K562 (cell line): ENCODE measurements at regions not wholly inside any gene's neighbourhood (a gene's known extent, or its start where the extent isn't known, plus 50 kb on each side); places are given as distances from the start of the nearest gene placed in this dataset.

Experiments
- ELK3 ChIP-seq: fragments of 450-650 bp; formaldehyde crosslinking; IDR thresholded peaks from 2 replicates; pipeline ENCODE4 v1.4.0; 2020; ENCODE audit warnings: mild to moderate bottlenecking
- ETV5 ChIP-seq: sonication (generic); formaldehyde crosslinking; IDR thresholded peaks from 2 replicates; pipeline ENCODE4 v1.4.0; 2020; ENCODE audit warnings: low read depth, mild to moderate bottlenecking, missing genetic modification reagents
- HNRNPLL ChIP-seq: fragments of 200-400 bp; formaldehyde crosslinking; IDR thresholded peaks from 2 replicates; pipeline ENCODE4 v1.6.1; 2017; ENCODE audit warnings: low read length, low read depth, mild to moderate bottlenecking; ENCODE audit not compliant: poor library complexity, severe bottlenecking
- JUNB ChIP-seq: fragments of 450-650 bp; formaldehyde crosslinking; conservative IDR thresholded peaks from 2 replicates; pipeline ENCODE4 v1.4.0; 2020; ENCODE audit warnings: mild to moderate bottlenecking
- JUND ChIP-seq, 2 experiments: IDR thresholded peaks; 2 replicates in 1 of 2; 3 replicates in 1 of 2; pipeline ENCODE4 v1.6.1; 2011; ENCODE audit warnings: borderline replicate concordance in 2 of 2, low read depth in 2 of 2, low read length in 2 of 2, improper control_type of control experiment in 1 of 2, missing biosample characterization in 1 of 2, missing genetic modification characterization in 1 of 2, missing genetic modification reagents in 1 of 2
- KLF6 ChIP-seq: fragments of 250-450 bp; sonication (Bioruptor Pico); IDR thresholded peaks from 2 replicates; pipeline ENCODE4 v1.4.0; 2020; ENCODE audit warnings: mild to moderate bottlenecking, moderate library complexity, borderline replicate concordance
- MAFF ChIP-seq: IDR thresholded peaks from 2 replicates; pipeline ENCODE4 v1.6.1; 2012; ENCODE audit warnings: low read length, improper control_type of control experiment
- MAFK ChIP-seq: IDR thresholded peaks from 2 replicates; pipeline ENCODE4 v1.6.1; 2011; ENCODE audit warnings: low read length, improper control_type of control experiment
- MYNN ChIP-seq, 2 experiments: sonication (generic); formaldehyde crosslinking in 1 of 2; IDR thresholded peaks; 2 replicates each; pipeline versions ENCODE4 v1.5.0 to v1.6.1; 2016 to 2020; ENCODE audit warnings: antibody characterized with exemption in 1 of 2, missing genetic modification reagents in 1 of 2
- PHF20 ChIP-seq: fragments of 450-650 bp; IDR thresholded peaks from 2 replicates; pipeline ENCODE4 v1.6.1; 2018; ENCODE audit not compliant: partially characterized antibody
- SLC30A9 ChIP-seq: fragments of 250-450 bp; sonication (Bioruptor Pico); IDR thresholded peaks from 2 replicates; pipeline ENCODE4 v1.8.0; 2022; ENCODE audit warnings: mild to moderate bottlenecking, moderate library complexity
- SMAD4 ChIP-seq: fragments of 250-450 bp; sonication (Bioruptor Pico); conservative IDR thresholded peaks from 2 replicates; pipeline ENCODE4 v1.8.0; 2021; ENCODE audit warnings: inconsistent platforms, mild to moderate bottlenecking, moderate library complexity
- SOX6 ChIP-seq: fragments of 450-650 bp; IDR thresholded peaks from 2 replicates; pipeline ENCODE4 v1.6.1; 2014; ENCODE audit warnings: mild to moderate bottlenecking
- TAF9B ChIP-seq: fragments of 450-650 bp; IDR thresholded peaks from 2 replicates; pipeline ENCODE4 v1.6.1; 2018; ENCODE audit warnings: mild to moderate bottlenecking; ENCODE audit not compliant: partially characterized antibody
- TGIF2 ChIP-seq: sonication (generic); formaldehyde crosslinking; IDR thresholded peaks from 2 replicates; pipeline ENCODE4 v1.8.1; 2022; ENCODE audit warnings: mild to moderate bottlenecking, missing genetic modification reagents, moderate library complexity
- ZBED1 ChIP-seq: IDR thresholded peaks from 2 replicates; pipeline ENCODE4 v1.6.1; 2014
- ZNF408 ChIP-seq: fragments of 250-450 bp; sonication (Bioruptor Pico); IDR thresholded peaks from 2 replicates; pipeline ENCODE4 v1.4.0; 2020; ENCODE audit warnings: low read depth, mild to moderate bottlenecking, moderate library complexity
- ZNF436 ChIP-seq: fragments of 250-450, 450-650 bp; sonication (Bioruptor Pico); formaldehyde crosslinking; IDR thresholded peaks from 2 replicates; pipeline ENCODE4 v1.7.0; 2020; ENCODE audit warnings: mild to moderate bottlenecking
- ZNF644 ChIP-seq: fragments of 200-800 bp; sonication (Bioruptor generic); IDR thresholded peaks from 2 replicates; pipeline ENCODE4 v1.6.1; 2016; ENCODE audit warnings: low read depth, missing genetic modification characterization, missing compliant biosample characterization
- ZSCAN29 ChIP-seq: fragments of 450-650 bp; IDR thresholded peaks from 2 replicates; pipeline ENCODE4 v1.6.1; 2017
- TF ChIP-seq, protein P1 (sequence below), 2 experiments: fragments of 450-650 bp; IDR thresholded peaks; 2 replicates each; pipeline ENCODE4 v1.6.1; 2018; ENCODE audit warnings: mild to moderate bottlenecking in 2 of 2, low read depth in 1 of 2; ENCODE audit not compliant: partially characterized antibody in 2 of 2

DNA sequence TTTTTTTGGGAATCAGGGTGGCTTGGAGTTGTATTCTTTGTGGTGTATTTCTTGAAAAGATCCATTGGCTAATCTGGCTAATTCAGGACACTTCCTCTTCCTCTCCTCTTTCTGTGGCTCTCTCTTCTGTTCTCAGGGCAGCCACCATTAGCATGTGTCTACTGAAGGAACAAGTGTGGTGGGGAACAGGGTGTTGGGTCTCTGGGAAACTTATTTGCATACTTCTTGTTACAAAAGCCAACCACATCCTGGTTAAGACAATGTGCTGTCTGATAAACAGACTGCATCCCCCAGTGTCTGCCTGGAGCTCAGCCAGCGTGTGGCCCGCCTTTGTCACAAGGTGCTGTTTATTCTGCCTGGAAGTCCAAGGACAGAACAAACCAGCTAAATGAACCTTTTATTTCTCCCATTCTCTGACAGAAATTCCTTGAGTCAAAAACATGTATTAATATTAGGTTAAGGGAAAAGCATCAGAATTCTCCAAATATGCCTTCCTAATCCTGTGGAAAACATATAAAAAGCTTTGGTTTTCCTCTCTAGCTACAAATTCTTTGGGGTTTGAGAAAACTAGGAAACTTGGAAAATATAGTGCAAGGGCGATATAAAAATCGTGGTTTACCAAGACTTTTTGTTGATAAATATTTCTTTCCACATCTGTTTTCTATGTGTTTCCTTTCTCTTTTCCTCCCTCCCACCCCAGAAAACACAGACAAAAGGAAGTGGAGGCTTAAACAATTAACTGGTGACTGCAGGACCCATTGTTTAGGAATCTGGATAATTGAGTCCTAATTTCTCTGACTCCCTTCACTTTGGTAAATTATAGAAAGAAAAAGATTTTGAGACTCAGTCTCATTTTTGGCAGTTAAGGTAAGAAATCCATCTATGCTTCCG is 203.6 kb downstream of the SPRY1 start (continued):
- TF ChIP-seq SMAD4 (CRISPR knock-in tag) (peak; percentile 96), ZSCAN29 (no peak), JUNB (CRISPR knock-in tag) (no peak), TGIF2 (CRISPR knock-in tag) (no peak), MYNN (IDR thresholded peaks at IDR 0.05) (no peak), MYNN (CRISPR knock-in tag; IDR thresholded peaks at IDR 0.05) (no peak), ELK3 (no peak), TAF9B (peak; percentile 40), KLF6 (CRISPR knock-in tag) (no peak), ZBED1 (no peak), HNRNPLL (no peak), JUND (IDR thresholded peaks at IDR 0.05; ENCODE audit: borderline replicate concordance, low read depth, low read length) (0 out of 2 replicates have a peak, but pooled peaks have one; percentile 46), JUND (tag; IDR thresholded peaks at IDR 0.05; ENCODE audit: borderline replicate concordance, low read depth, low read length) (peak; percentile 32; the same call in 2 of the 3 replicates), ZNF436 (CRISPR knock-in tag) (no peak), ETV5 (CRISPR knock-in tag) (peak; percentile 36; the same call in 1 of the 2 replicates), MAFK (no peak), ZNF408 (CRISPR knock-in tag) (no peak), SLC30A9 (CRISPR knock-in tag) (no peak), PHF20 (no peak), MAFF (no peak), ZNF644 (tag) (peak; percentile 44; the same call in 1 of the 2 replicates), SOX6 (peak; percentile 100)
- TF ChIP-seq, protein P1, sequence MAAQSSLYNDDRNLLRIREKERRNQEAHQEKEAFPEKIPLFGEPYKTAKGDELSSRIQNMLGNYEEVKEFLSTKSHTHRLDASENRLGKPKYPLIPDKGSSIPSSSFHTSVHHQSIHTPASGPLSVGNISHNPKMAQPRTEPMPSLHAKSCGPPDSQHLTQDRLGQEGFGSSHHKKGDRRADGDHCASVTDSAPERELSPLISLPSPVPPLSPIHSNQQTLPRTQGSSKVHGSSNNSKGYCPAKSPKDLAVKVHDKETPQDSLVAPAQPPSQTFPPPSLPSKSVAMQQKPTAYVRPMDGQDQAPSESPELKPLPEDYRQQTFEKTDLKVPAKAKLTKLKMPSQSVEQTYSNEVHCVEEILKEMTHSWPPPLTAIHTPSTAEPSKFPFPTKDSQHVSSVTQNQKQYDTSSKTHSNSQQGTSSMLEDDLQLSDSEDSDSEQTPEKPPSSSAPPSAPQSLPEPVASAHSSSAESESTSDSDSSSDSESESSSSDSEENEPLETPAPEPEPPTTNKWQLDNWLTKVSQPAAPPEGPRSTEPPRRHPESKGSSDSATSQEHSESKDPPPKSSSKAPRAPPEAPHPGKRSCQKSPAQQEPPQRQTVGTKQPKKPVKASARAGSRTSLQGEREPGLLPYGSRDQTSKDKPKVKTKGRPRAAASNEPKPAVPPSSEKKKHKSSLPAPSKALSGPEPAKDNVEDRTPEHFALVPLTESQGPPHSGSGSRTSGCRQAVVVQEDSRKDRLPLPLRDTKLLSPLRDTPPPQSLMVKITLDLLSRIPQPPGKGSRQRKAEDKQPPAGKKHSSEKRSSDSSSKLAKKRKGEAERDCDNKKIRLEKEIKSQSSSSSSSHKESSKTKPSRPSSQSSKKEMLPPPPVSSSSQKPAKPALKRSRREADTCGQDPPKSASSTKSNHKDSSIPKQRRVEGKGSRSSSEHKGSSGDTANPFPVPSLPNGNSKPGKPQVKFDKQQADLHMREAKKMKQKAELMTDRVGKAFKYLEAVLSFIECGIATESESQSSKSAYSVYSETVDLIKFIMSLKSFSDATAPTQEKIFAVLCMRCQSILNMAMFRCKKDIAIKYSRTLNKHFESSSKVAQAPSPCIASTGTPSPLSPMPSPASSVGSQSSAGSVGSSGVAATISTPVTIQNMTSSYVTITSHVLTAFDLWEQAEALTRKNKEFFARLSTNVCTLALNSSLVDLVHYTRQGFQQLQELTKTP (IDR thresholded peaks at IDR 0.05; ENCODE audit: low read depth in 1 of 2, partially characterized antibody in 2 of 2), result no peak
